Natural killer cell (primary cell): ENCODE measurements at regions not wholly inside any gene's neighbourhood (a gene's known extent, or its start where the extent isn't known, plus 50 kb on each side); places are given as distances from the start of the nearest gene placed in this dataset.

ENCODE experiments used
- ATAC-seq, 3 donors: fragments of 150-1000 bp in 2 of 3; fragments of 200-7000 bp in 1 of 3; cut with Tn5 transposase; 1 replicate in 1 of 3; 2 replicates in 2 of 3; pipeline ENCODE4 v1.10.0; 2021; ENCODE audit warnings: mild to moderate bottlenecking in 2 of 3, moderate library complexity in 2 of 3
- DNase-seq, 2 donors: peaks; one replicate each; pipeline versions ENCODE4 v3.0.0 to v3.0.0-alpha.2; 2013 to 2021; ENCODE audit warnings: mixed read lengths in 1 of 2
- H3K27ac ChIP-seq: one replicate; pipeline ENCODE4 v1.5.1; 2013; ENCODE audit warnings: mild to moderate bottlenecking, low read length
- H3K27me3 ChIP-seq: one replicate; pipeline ENCODE4 v1.6.1; 2013; ENCODE audit warnings: low read length; ENCODE audit not compliant: control insufficient read depth, insufficient read depth
- H3K36me3 ChIP-seq: one replicate; pipeline ENCODE4 v1.6.1; 2013; ENCODE audit warnings: low read length; ENCODE audit not compliant: control insufficient read depth, insufficient read depth
- H3K4me1 ChIP-seq: one replicate; pipeline ENCODE4 v1.6.1; 2013; ENCODE audit warnings: low read length; ENCODE audit not compliant: control insufficient read depth, insufficient read depth
- H3K4me3 ChIP-seq: one replicate; pipeline ENCODE4 v1.5.1; 2013; ENCODE audit warnings: low read length
- H3K9me3 ChIP-seq: one replicate; pipeline ENCODE4 v1.6.1; 2013; ENCODE audit warnings: low read length; ENCODE audit not compliant: control insufficient read depth, insufficient read depth
- H3K27ac Mint-ChIP-seq, 2 donors: one replicate each; pipeline ENCODE4 v1.8.0; 2022; ENCODE audit warnings: mild to moderate bottlenecking in 2 of 2, mixed read lengths in 2 of 2, moderate library complexity in 1 of 2
- H3K27me3 Mint-ChIP-seq, 2 donors: one replicate each; pipeline ENCODE4 v1.8.0; 2022; ENCODE audit warnings: low read depth in 2 of 2, mixed read lengths in 2 of 2
- H3K36me3 Mint-ChIP-seq: one replicate; pipeline ENCODE4 v1.8.0; 2022; ENCODE audit warnings: mixed read lengths
- H3K4me1 Mint-ChIP-seq, 2 donors: one replicate each; pipeline ENCODE4 v1.8.0; 2022; ENCODE audit warnings: mixed read lengths in 2 of 2
- H3K4me3 Mint-ChIP-seq: one replicate; pipeline ENCODE4 v1.8.0; 2022; ENCODE audit warnings: mild to moderate bottlenecking, moderate library complexity, mixed read lengths
- H3K9me3 Mint-ChIP-seq, 2 donors: one replicate each; pipeline ENCODE4 v1.8.0; 2022; ENCODE audit warnings: mixed read lengths in 2 of 2
- CTCF ChIP-seq: fragments of 200-600 bp; IDR thresholded peaks from one replicate; pipeline ENCODE4 v1.8.0; 2022; ENCODE audit warnings: antibody characterized with exemption
- WGBS: methylation state at CpG from one replicate; pipeline ENCODE4 v1.1.7; 2013; ENCODE audit warnings: missing lambda C conversion rate; ENCODE audit not compliant: insufficient coverage; 5-methylcytosine and 5-hydroxymethylcytosine counted together
- intact Hi-C: fragments of 100-400 bp; cut with micrococcal nuclease; formaldehyde crosslinking; loops from one replicate; pipeline ENCODE4 v1.14.2; 2022

GRCh38 chr5:89281211-89281610 is 398.2 kb upstream of the MEF2C start:
- WGBS = 91% methylated on average over 5 of the region's 5 CpGs
- Histone ChIP-seq H3K27me3 (no peaks in the 10 kb centered on the region), H3K27ac (no peak overlapping the region), H3K4me1 (no peaks in the 10 kb centered on the region), H3K9me3 (no peaks in the 10 kb centered on the region), H3K4me3 (no peak overlapping the region), H3K36me3 (no peaks in the 10 kb centered on the region)
- Mint-ChIP-seq H3K4me1 (peaks cover 0 to 3% of the 10 kb centered on the region in 2 donors), H3K36me3 (no peaks in the 10 kb centered on the region), H3K9me3 (peaks cover 0 to 4% of the 10 kb centered on the region in 2 donors), H3K27ac (no peak overlapping the region), H3K4me3 (no peak overlapping the region), H3K27me3 (no peaks in the 10 kb centered on the region)
- ATAC-seq = no peak
- no peak for TF ChIP-seq CTCF
- intact Hi-C loops = no loop called here
- no peak for DNase-seq

- 63% methylated on average over 1 of the region's 2 CpGs for WGBS
- no peak for TF ChIP-seq CTCF
- intact Hi-C loops = no loop called here
- Histone ChIP-seq H3K27me3 (no peaks in the 10 kb centered on the region), H3K27ac (no peak overlapping the region), H3K36me3 (no peaks in the 10 kb centered on the region), H3K9me3 (no peaks in the 10 kb centered on the region), H3K4me1 (no peaks in the 10 kb centered on the region), H3K4me3 (no peak overlapping the region)
- H3K36me3 Mint-ChIP-seq = no peaks in the 10 kb centered on the region
- no peaks in the 10 kb centered on the region for H3K27me3 Mint-ChIP-seq
- DNase-seq (no peak), ATAC-seq (no peak)
- H3K4me3 Mint-ChIP-seq = no peak overlapping the region
- no peak overlapping the region for H3K27ac Mint-ChIP-seq
- peaks cover 0 to 3% of the 10 kb centered on the region in 2 donors for H3K4me1 Mint-ChIP-seq
- peaks cover 0 to 4% of the 10 kb centered on the region in 2 donors for H3K9me3 Mint-ChIP-seq
Measured at GRCh38 chr5:89280103-89281037, 397.4 kb upstream of the MEF2C start.

GRCh38 chr5:89279391-89280036 is 396.5 kb upstream of the MEF2C start:
- Histone ChIP-seq H3K4me3 (no peak overlapping the region), H3K27ac (no peak overlapping the region), H3K9me3 (no peaks in the 10 kb centered on the region), H3K4me1 (no peaks in the 10 kb centered on the region), H3K36me3 (no peaks in the 10 kb centered on the region), H3K27me3 (no peaks in the 10 kb centered on the region)
- intact Hi-C loops = no loop called here
- DNase-seq (no peak), ATAC-seq (no peak)
- no peaks in the 10 kb centered on the region for H3K36me3 Mint-ChIP-seq
- peaks cover 0 to 2% of the 10 kb centered on the region in 2 donors for H3K27me3 Mint-ChIP-seq
- TF ChIP-seq CTCF = no peak
- peaks cover 0 to 4% of the 10 kb centered on the region in 2 donors for H3K9me3 Mint-ChIP-seq
- H3K4me1 Mint-ChIP-seq = peaks cover 0 to 3% of the 10 kb centered on the region in 2 donors
- no peak overlapping the region for H3K4me3 Mint-ChIP-seq
- 48% methylated on average over 3 of the region's 5 CpGs for WGBS
- no peak overlapping the region for H3K27ac Mint-ChIP-seq
